ENCODE measurements at regions not wholly inside any gene's neighbourhood (a gene's known extent, or its start where the extent isn't known, plus 50 kb on each side); places are given as distances from the start of the nearest gene placed in this dataset.
"Not testable (repeated sequence)": the region's sequence is repeated elsewhere in the genome, so short reads cannot be mapped to it uniquely, and the experiment has no call there.

DNA sequence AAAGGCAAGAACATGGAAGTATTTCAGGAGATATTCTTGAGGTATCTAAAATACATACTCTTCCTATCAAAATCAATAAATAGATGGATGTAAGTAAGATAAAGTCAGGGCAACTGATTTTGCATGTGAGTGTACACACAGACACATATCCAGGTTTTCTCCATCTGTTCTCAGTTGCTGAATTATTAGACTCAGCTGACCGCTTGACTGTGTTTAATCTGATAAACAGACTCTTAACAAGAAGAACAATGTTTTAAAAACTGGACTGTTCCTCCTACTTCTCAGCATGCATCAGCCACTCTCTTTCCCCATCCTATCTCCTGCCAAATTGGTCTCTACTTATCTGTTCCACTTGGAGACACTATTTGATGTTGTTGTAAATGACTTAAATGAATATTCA lies 73.5 kb downstream of the GOLGA8G start:
- in situ Hi-C loops (cut with HindIII; ENCODE audit: low sequenced_read_pairs): no loop called here
- TF ChIP-seq, protein P1, sequence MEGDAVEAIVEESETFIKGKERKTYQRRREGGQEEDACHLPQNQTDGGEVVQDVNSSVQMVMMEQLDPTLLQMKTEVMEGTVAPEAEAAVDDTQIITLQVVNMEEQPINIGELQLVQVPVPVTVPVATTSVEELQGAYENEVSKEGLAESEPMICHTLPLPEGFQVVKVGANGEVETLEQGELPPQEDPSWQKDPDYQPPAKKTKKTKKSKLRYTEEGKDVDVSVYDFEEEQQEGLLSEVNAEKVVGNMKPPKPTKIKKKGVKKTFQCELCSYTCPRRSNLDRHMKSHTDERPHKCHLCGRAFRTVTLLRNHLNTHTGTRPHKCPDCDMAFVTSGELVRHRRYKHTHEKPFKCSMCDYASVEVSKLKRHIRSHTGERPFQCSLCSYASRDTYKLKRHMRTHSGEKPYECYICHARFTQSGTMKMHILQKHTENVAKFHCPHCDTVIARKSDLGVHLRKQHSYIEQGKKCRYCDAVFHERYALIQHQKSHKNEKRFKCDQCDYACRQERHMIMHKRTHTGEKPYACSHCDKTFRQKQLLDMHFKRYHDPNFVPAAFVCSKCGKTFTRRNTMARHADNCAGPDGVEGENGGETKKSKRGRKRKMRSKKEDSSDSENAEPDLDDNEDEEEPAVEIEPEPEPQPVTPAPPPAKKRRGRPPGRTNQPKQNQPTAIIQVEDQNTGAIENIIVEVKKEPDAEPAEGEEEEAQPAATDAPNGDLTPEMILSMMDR (IDR thresholded peaks at IDR 0.05; ENCODE audit: low read depth, low read length, missing control alignments): no peak
- no peak for DNase-seq (ENCODE audit: low read depth)
- no peak overlapping the region for H3K4me3 ChIP-seq (ENCODE audit: low read depth, low read length)

DNA sequence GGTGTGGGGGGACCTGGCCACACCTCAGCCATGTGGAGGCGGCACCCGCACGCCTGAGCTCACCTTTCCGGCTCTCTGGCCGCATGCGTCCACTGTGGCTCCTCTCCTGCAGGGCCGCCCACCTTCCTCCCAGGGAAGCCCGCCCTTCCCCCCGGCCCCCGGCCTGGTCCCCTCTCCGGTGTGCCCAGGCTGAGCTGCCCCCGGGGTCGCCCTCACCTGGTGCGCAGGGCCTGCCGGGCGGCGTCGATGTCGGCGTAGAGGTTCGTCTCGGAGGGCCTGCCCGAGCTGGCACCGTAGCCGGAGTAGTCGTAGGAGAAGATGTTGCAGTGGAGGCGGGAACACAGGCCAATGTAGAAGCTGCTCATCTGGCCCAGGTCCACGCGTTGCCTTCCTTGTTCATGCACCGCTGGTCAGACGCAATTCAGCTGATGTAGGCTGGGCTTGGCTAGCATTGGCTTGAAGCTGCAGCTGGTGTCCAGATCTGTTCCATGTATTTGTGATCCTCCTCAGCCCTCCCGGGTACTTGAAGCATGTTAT lies 75.3 kb downstream of the GOLGA8G start:
- in situ Hi-C loops (cut with HindIII; ENCODE audit: low sequenced_read_pairs); DNase-seq (ENCODE audit: low read depth); H3K4me3 ChIP-seq (ENCODE audit: low read depth, low read length): not testable (repeated sequence)

- no peak for DNase-seq (ENCODE audit: low read depth)
- TF ChIP-seq, protein P1 (IDR thresholded peaks at IDR 0.05; ENCODE audit: low read depth, low read length, missing control alignments): no peak
- in situ Hi-C loops (cut with HindIII; ENCODE audit: low sequenced_read_pairs): no loop called here
- no peak overlapping the region for H3K4me3 ChIP-seq (ENCODE audit: low read depth, low read length)
Measured at GRCh38 chr15:28456476-28457395, 76.0 kb downstream of the GOLGA8G start.

- in situ Hi-C loops (cut with HindIII; ENCODE audit: low sequenced_read_pairs); DNase-seq (ENCODE audit: low read depth); H3K4me3 ChIP-seq (ENCODE audit: low read depth, low read length): not testable (repeated sequence)
Measured at GRCh38 chr15:28455537-28456475, 77.0 kb downstream of the GOLGA8G start.

- DNase-seq (ENCODE audit: low read depth); in situ Hi-C loops (cut with HindIII; ENCODE audit: low sequenced_read_pairs): not testable (repeated sequence)
- peak overlapping the region; percentile 28 for H3K4me3 ChIP-seq (ENCODE audit: low read depth, low read length)
Measured at GRCh38 chr15:28454751-28455220, 76.3 kb downstream of the GOLGA8F start.

Measured in astrocyte of the cerebellum (primary cell).